Left lung (tissue), 4 donors: ENCODE measurements at regions not wholly inside any gene's neighbourhood (a gene's known extent, or its start where the extent isn't known, plus 50 kb on each side); places are given as distances from the start of the nearest gene placed in this dataset.

Source experiments
- ATAC-seq: fragments of 200-7000 bp; cut with Tn5 transposase; one replicate; pipeline ENCODE4 v1.9.1; 2020; ENCODE audit warnings: moderate library complexity
- DNase-seq, 4 donors: peaks; one replicate each; pipeline ENCODE4 v3.0.0-alpha.2; 2013 to 2020
- H3K27ac ChIP-seq, 2 donors: fragments of 200-600 bp; sonication (generic) in 1 of 2; one replicate each; pipeline versions ENCODE4 v1.5.0 to v1.8.0; 2020 to 2021
- H3K27me3 ChIP-seq, 2 donors: fragments of 200-600 bp; sonication (generic) in 1 of 2; one replicate each; pipeline versions ENCODE4 v1.5.0 to v1.8.0; 2020 to 2021
- H3K36me3 ChIP-seq, 2 donors: fragments of 200-600 bp; sonication (generic) in 1 of 2; one replicate each; pipeline versions ENCODE4 v1.5.0 to v1.8.0; 2020 to 2021
- H3K4me1 ChIP-seq, 2 donors: fragments of 200-600 bp; one replicate each; pipeline ENCODE4 v1.8.0; 2021
- H3K4me3 ChIP-seq, 2 donors: fragments of 200-600 bp; sonication (generic) in 1 of 2; one replicate each; pipeline versions ENCODE4 v1.5.0 to v1.8.0; 2020 to 2021; ENCODE audit warnings: mild to moderate bottlenecking in 1 of 2
- H3K9me3 ChIP-seq, 2 donors: fragments of 200-600 bp; sonication (generic) in 1 of 2; one replicate each; pipeline versions ENCODE4 v1.5.0 to v1.8.0; 2020 to 2021
- CTCF ChIP-seq, 2 donors: fragments of 200-600 bp; sonication (generic) in 1 of 2; IDR thresholded peaks; one replicate each; pipeline versions ENCODE4 v1.5.0 to v1.8.0; 2021; ENCODE audit warnings: antibody characterized with exemption in 2 of 2
- intact Hi-C, 2 donors: fragments of 100-400 bp; cut with DNase I; formaldehyde crosslinking; loops; one replicate each; pipeline versions ENCODE4 v1.11.2 to v1.14.2; 2022
- donor health status: DM: no; HTN: yes; CAD: no.
- donor health status: DM: no; HTN: no; CAD: no.

GRCh38 chr2:120404274-120404673 lies 58.3 kb downstream of the INHBB start:
- H3K9me3 ChIP-seq, result peaks cover 0 to 15% of the 10 kb centered on the region in 2 donors
- H3K4me3 ChIP-seq, result no peak overlapping the region
- no peak for TF ChIP-seq CTCF (IDR thresholded peaks at IDR 0.05)
- intact Hi-C loops, result no loop called here
- H3K27me3 ChIP-seq, result peaks cover 0 to 13% of the 10 kb centered on the region in 2 donors
- DNase-seq (no peak), ATAC-seq (no peak)
- H3K36me3 ChIP-seq, result no peaks in the 10 kb centered on the region
- no peaks in the 10 kb centered on the region for H3K4me1 ChIP-seq
- H3K27ac ChIP-seq, result no peak overlapping the region

GRCh38 chr2:120404941-120405758 lies 59.2 kb downstream of the INHBB start:
- ATAC-seq, result no peak
- intact Hi-C loops, result no loop called here

GRCh38 chr2:120405759-120406099 lies 59.8 kb downstream of the INHBB start:
- no peak for TF ChIP-seq CTCF (IDR thresholded peaks at IDR 0.05)
- Histone ChIP-seq H3K4me3 (no peak overlapping the region), H3K27ac (no peak overlapping the region), H3K36me3 (no peaks in the 10 kb centered on the region), H3K4me1 (no peaks in the 10 kb centered on the region), H3K9me3 (peaks cover 0 to 28% of the 10 kb centered on the region in 2 donors), H3K27me3 (peaks cover 0 to 2% of the 10 kb centered on the region in 2 donors)
- DNase-seq, result no peak
- intact Hi-C loops, result no loop called here
- ATAC-seq, result no peak

More at GRCh38 chr2:120404941-120405758, 59.2 kb downstream of the INHBB start:
- peaks cover 0 to 22% of the 10 kb centered on the region in 2 donors for H3K9me3 ChIP-seq
- no peak for DNase-seq
- H3K4me1 ChIP-seq, result no peaks in the 10 kb centered on the region
- H3K4me3 ChIP-seq, result no peak overlapping the region
- H3K27me3 ChIP-seq, result peaks cover 0 to 6% of the 10 kb centered on the region in 2 donors
- H3K36me3 ChIP-seq, result no peaks in the 10 kb centered on the region
- H3K27ac ChIP-seq, result no peak overlapping the region
- no peak for TF ChIP-seq CTCF (IDR thresholded peaks at IDR 0.05)

GRCh38 chr2:120406566-120406965 lies 60.6 kb downstream of the INHBB start:
- Histone ChIP-seq H3K27ac (no peak overlapping the region), H3K4me3 (no peak overlapping the region), H3K9me3 (peaks cover 0 to 33% of the 10 kb centered on the region in 2 donors), H3K36me3 (no peaks in the 10 kb centered on the region), H3K27me3 (no peaks in the 10 kb centered on the region), H3K4me1 (no peaks in the 10 kb centered on the region)
- DNase-seq (no peak), ATAC-seq (no peak)
- intact Hi-C loops, result no loop called here
- no peak for TF ChIP-seq CTCF (IDR thresholded peaks at IDR 0.05)

- intact Hi-C loops, result no loop called here
- no peak for TF ChIP-seq CTCF (IDR thresholded peaks at IDR 0.05)
- H3K4me3 ChIP-seq, result no peak overlapping the region
These were observed 64.6 kb downstream of the INHBB start for GRCh38 chr2:120410487-120410886.

More at GRCh38 chr2:120410487-120410886, 64.6 kb downstream of the INHBB start:
- Histone ChIP-seq H3K9me3 (peaks cover 0 to 33% of the 10 kb centered on the region in 2 donors), H3K36me3 (no peaks in the 10 kb centered on the region), H3K4me1 (no peaks in the 10 kb centered on the region), H3K27ac (no peak overlapping the region), H3K27me3 (no peaks in the 10 kb centered on the region)
- no peak for ATAC-seq
- DNase-seq, result no peak
